Activated CD8-positive, alpha-beta T cell treated with anti-CD3 and anti-CD28 coated beads for 36 hours (primary cell): ENCODE measurements at regions not wholly inside any gene's neighbourhood (a gene's known extent, or its start where the extent isn't known, plus 50 kb on each side); places are given as distances from the start of the nearest gene placed in this dataset.

Source experiments
- ATAC-seq: fragments of 200-7000 bp; cut with Tn5 transposase; one replicate; pipeline ENCODE4 v1.10.0; 2021; ENCODE audit warnings: mild to moderate bottlenecking, moderate library complexity
- CTCF ChIA-PET: fragments of 350-600 bp; sonication (Branson Sonifier 250); formaldehyde crosslinking; loops from one replicate; lab custom pipeline; 2021; ENCODE audit warnings: antibody characterized with exemption; lab: Charles Lee
- POLR2A ChIA-PET: fragments of 350-600 bp; sonication (Branson Sonifier 250); formaldehyde crosslinking; loops from one replicate; lab custom pipeline; 2021; ENCODE audit warnings: antibody characterized with exemption; lab: Charles Lee
- DNase-seq: peaks from one replicate; pipeline ENCODE4 v3.0.0-alpha.2; 2020
- H3K27ac Mint-ChIP-seq: one replicate; pipeline ENCODE4 v1.8.0; 2021; ENCODE audit warnings: mild to moderate bottlenecking, mixed read lengths
- H3K27me3 Mint-ChIP-seq: one replicate; pipeline ENCODE4 v1.8.0; 2021; ENCODE audit warnings: mixed read lengths
- H3K36me3 Mint-ChIP-seq: one replicate; pipeline ENCODE4 v1.8.0; 2021; ENCODE audit warnings: low read depth, mixed read lengths
- H3K4me1 Mint-ChIP-seq: one replicate; pipeline ENCODE4 v1.8.0; 2021; ENCODE audit warnings: low read depth, mixed read lengths
- H3K4me3 Mint-ChIP-seq: one replicate; pipeline ENCODE4 v1.8.0; 2021; ENCODE audit warnings: mild to moderate bottlenecking, moderate library complexity, mixed read lengths
- H3K9me3 Mint-ChIP-seq: one replicate; pipeline ENCODE4 v1.8.0; 2021; ENCODE audit warnings: mixed read lengths
- CTCF ChIP-seq: fragments of 200-600 bp; IDR thresholded peaks from one replicate; pipeline ENCODE4 v1.8.0; 2022; ENCODE audit warnings: antibody characterized with exemption, mild to moderate bottlenecking
- intact Hi-C: fragments of 100-400 bp; cut with micrococcal nuclease; formaldehyde crosslinking; loops from one replicate; pipeline ENCODE4 v1.10.0; 2022

- Mint-ChIP-seq H3K4me1 (no peaks in the 10 kb centered on the region), H3K9me3 (no peaks in the 10 kb centered on the region), H3K4me3 (no peak overlapping the region), H3K36me3 (no peaks in the 10 kb centered on the region), H3K27me3 (no peaks in the 10 kb centered on the region), H3K27ac (no peak overlapping the region)
- CTCF ChIA-PET: no interaction called here
- no peak for DNase-seq
- POLR2A ChIA-PET: no interaction called here
- intact Hi-C loops: no loop called here
- no peak for ATAC-seq
- no peak for TF ChIP-seq CTCF
Measured at GRCh38 chr22:49034836-49035817, 792.5 kb downstream of the BRD1 start.

GRCh38 chr22:49033616-49034015 is 794.1 kb downstream of the BRD1 start:
- no peaks in the 10 kb centered on the region for H3K36me3 Mint-ChIP-seq
- no peak for TF ChIP-seq CTCF
- ChIA-PET POLR2A (no interaction called here), CTCF (no interaction called here)
- no peak for DNase-seq
- H3K9me3 Mint-ChIP-seq: no peaks in the 10 kb centered on the region
- H3K4me1 Mint-ChIP-seq: no peaks in the 10 kb centered on the region
- no peak overlapping the region for H3K4me3 Mint-ChIP-seq
- intact Hi-C loops: no loop called here
- ATAC-seq: no peak
- peaks cover 2% of the 10 kb centered on the region for H3K27me3 Mint-ChIP-seq
- no peak overlapping the region for H3K27ac Mint-ChIP-seq

GRCh38 chr22:49032821-49033220 is 794.9 kb downstream of the BRD1 start:
- H3K4me1 Mint-ChIP-seq: no peaks in the 10 kb centered on the region
- intact Hi-C loops: no loop called here

GRCh38 chr22:49031746-49032330 is 795.8 kb downstream of the BRD1 start:
- CTCF ChIA-PET: no interaction called here
- POLR2A ChIA-PET: no interaction called here

More at GRCh38 chr22:49032821-49033220, 794.9 kb downstream of the BRD1 start:
- ATAC-seq (no peak), DNase-seq (no peak)
- ChIA-PET POLR2A (no interaction called here), CTCF (no interaction called here)
- H3K36me3 Mint-ChIP-seq: no peaks in the 10 kb centered on the region
- H3K9me3 Mint-ChIP-seq: no peaks in the 10 kb centered on the region
- H3K4me3 Mint-ChIP-seq: no peak overlapping the region
- H3K27me3 Mint-ChIP-seq: peaks cover 2% of the 10 kb centered on the region
- TF ChIP-seq CTCF: no peak
- no peak overlapping the region for H3K27ac Mint-ChIP-seq

More at GRCh38 chr22:49031746-49032330, 795.8 kb downstream of the BRD1 start:
- no peak overlapping the region for H3K27ac Mint-ChIP-seq
- H3K27me3 Mint-ChIP-seq: peaks cover 6% of the 10 kb centered on the region
- no peak for TF ChIP-seq CTCF
- H3K4me3 Mint-ChIP-seq: no peak overlapping the region
- intact Hi-C loops: no loop called here
- H3K36me3 Mint-ChIP-seq: no peaks in the 10 kb centered on the region
- ATAC-seq: no peak
- H3K9me3 Mint-ChIP-seq: no peaks in the 10 kb centered on the region
- H3K4me1 Mint-ChIP-seq: no peaks in the 10 kb centered on the region
- DNase-seq: no peak
